ENCODE measurements at regions not wholly inside any gene's neighbourhood (a gene's known extent, or its start where the extent isn't known, plus 50 kb on each side); places are given as distances from the start of the nearest gene placed in this dataset.

DNA sequence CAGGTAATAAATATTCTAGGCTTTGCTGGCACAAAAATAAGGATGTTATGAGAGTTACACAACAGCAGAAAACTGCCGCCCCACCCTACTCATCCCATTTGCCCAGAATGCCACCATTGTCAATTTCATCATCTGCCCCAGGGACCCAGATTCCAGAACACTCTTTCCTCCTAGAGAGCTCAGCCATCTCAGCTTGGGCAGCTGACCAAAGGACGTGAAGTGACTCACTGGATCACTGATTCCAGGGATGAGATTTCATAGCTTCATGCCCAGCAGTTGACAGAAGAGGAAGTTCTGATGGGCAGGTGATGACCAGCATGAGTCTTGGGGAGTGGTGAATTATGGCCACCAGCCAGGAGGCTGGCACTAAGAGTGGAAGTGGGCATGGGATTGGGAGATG is 450.3 kb downstream of the RMST start:
- H3K36me3 ChIP-seq (ENCODE audit: insufficient read depth, low read length), result no peaks in the 10 kb centered on the region
- no peak overlapping the region for H3K27ac ChIP-seq (ENCODE audit: low read length)
- no peaks in the 10 kb centered on the region for H4K20me1 ChIP-seq (ENCODE audit: insufficient read depth)
- no peak overlapping the region for H3K4me2 ChIP-seq (ENCODE audit: low read length)
- H3K9me3 ChIP-seq (ENCODE audit: low read length), result no peaks in the 10 kb centered on the region
- no peak overlapping the region for H2AFZ ChIP-seq (ENCODE audit: low read depth, low read length)
- H3F3A ChIP-seq (ENCODE audit: insufficient read depth, low read length, poor library complexity, severe bottlenecking), result no peaks in the 10 kb centered on the region
- no peaks in the 10 kb centered on the region for H3K27me3 ChIP-seq (ENCODE audit: insufficient read depth, low read depth, low read length)
- H3K79me2 ChIP-seq (replicated peaks; ENCODE audit: insufficient read depth, low read length), result no peaks in the 10 kb centered on the region
- TF ChIP-seq, protein P1, sequence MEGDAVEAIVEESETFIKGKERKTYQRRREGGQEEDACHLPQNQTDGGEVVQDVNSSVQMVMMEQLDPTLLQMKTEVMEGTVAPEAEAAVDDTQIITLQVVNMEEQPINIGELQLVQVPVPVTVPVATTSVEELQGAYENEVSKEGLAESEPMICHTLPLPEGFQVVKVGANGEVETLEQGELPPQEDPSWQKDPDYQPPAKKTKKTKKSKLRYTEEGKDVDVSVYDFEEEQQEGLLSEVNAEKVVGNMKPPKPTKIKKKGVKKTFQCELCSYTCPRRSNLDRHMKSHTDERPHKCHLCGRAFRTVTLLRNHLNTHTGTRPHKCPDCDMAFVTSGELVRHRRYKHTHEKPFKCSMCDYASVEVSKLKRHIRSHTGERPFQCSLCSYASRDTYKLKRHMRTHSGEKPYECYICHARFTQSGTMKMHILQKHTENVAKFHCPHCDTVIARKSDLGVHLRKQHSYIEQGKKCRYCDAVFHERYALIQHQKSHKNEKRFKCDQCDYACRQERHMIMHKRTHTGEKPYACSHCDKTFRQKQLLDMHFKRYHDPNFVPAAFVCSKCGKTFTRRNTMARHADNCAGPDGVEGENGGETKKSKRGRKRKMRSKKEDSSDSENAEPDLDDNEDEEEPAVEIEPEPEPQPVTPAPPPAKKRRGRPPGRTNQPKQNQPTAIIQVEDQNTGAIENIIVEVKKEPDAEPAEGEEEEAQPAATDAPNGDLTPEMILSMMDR (IDR thresholded peaks at IDR 0.05; ENCODE audit: poor library complexity, severe bottlenecking), result no peak
- no peak for TF ChIP-seq POLR2AphosphoS5 (IDR thresholded peaks at IDR 0.05)
- TF ChIP-seq TAF1 (IDR thresholded peaks at IDR 0.05; ENCODE audit: low read depth), result no peak
- TF ChIP-seq MXI1 (conservative IDR thresholded peaks at IDR 0.05; ENCODE audit: poor library complexity, severe bottlenecking), result no peak
- TF ChIP-seq EP300 (conservative IDR thresholded peaks at IDR 0.05; ENCODE audit: poor library complexity, severe bottlenecking), result no peak
- TF ChIP-seq RAD21 (conservative IDR thresholded peaks at IDR 0.05), result no peak
- no peak for TF ChIP-seq EZH2 (IDR thresholded peaks at IDR 0.05; ENCODE audit: borderline replicate concordance, insufficient read depth, low read length, poor library complexity, severe bottlenecking)
- TF ChIP-seq SMC3 (conservative IDR thresholded peaks at IDR 0.05; ENCODE audit: poor library complexity), result no peak
- TF ChIP-seq, protein P2, sequence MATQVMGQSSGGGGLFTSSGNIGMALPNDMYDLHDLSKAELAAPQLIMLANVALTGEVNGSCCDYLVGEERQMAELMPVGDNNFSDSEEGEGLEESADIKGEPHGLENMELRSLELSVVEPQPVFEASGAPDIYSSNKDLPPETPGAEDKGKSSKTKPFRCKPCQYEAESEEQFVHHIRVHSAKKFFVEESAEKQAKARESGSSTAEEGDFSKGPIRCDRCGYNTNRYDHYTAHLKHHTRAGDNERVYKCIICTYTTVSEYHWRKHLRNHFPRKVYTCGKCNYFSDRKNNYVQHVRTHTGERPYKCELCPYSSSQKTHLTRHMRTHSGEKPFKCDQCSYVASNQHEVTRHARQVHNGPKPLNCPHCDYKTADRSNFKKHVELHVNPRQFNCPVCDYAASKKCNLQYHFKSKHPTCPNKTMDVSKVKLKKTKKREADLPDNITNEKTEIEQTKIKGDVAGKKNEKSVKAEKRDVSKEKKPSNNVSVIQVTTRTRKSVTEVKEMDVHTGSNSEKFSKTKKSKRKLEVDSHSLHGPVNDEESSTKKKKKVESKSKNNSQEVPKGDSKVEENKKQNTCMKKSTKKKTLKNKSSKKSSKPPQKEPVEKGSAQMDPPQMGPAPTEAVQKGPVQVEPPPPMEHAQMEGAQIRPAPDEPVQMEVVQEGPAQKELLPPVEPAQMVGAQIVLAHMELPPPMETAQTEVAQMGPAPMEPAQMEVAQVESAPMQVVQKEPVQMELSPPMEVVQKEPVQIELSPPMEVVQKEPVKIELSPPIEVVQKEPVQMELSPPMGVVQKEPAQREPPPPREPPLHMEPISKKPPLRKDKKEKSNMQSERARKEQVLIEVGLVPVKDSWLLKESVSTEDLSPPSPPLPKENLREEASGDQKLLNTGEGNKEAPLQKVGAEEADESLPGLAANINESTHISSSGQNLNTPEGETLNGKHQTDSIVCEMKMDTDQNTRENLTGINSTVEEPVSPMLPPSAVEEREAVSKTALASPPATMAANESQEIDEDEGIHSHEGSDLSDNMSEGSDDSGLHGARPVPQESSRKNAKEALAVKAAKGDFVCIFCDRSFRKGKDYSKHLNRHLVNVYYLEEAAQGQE (IDR thresholded peaks at IDR 0.05; ENCODE audit: borderline replicate concordance), result no peak
- no peak overlapping the region for H3K4me3 ChIP-seq (ENCODE audit: low read length)
- H3K9me2 ChIP-seq (ENCODE audit: insufficient read depth, low read length), result no peaks in the 10 kb centered on the region
- no peak overlapping the region for H3K9ac ChIP-seq (ENCODE audit: low read length)

DNA sequence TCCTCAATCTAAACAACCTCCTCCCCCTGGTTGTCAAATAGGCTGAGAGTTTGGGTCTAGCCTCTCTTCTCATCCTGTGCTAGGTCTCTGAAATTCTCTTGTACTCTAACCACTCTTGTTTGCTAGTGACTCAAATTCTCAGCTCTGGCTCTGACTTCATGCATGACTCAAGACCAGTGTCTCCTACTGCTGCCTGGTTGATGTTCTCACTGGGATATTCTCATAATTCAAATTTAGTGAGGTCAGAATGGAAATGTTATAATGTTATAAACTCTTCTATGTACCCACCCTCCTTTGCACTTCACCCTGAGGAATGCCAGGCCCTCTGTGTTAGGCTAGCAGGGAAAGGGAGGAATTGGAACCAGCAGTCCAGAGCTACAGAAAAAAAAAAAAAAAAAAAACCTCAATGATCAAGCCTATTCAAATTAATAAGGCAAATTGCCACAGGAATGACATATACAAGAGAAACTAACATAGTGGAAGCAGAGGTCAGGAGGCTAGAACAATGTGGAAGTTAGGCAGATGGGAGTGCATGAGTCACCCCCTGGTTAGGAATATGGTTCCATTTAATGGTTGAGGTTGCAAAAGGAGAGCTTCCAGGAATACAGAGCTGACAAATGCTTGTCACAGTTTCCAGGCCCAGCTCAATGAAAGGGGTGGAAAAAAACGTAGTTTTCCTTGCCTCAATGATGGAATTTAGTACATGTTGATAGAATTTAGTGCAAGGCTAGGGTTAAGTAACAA is 459.5 kb downstream of the RMST start:
- H3K79me2 ChIP-seq (replicated peaks; ENCODE audit: insufficient read depth, low read length), result no peaks in the 10 kb centered on the region
- no peak overlapping the region for H3K9ac ChIP-seq (ENCODE audit: low read length)
- TF ChIP-seq, protein P1 (IDR thresholded peaks at IDR 0.05; ENCODE audit: poor library complexity, severe bottlenecking), result no peak
- TF ChIP-seq POLR2AphosphoS5 (IDR thresholded peaks at IDR 0.05) (no peak), RAD21 (conservative IDR thresholded peaks at IDR 0.05) (no peak), MXI1 (conservative IDR thresholded peaks at IDR 0.05; ENCODE audit: poor library complexity, severe bottlenecking) (no peak), TAF1 (IDR thresholded peaks at IDR 0.05; ENCODE audit: low read depth) (no peak), EP300 (conservative IDR thresholded peaks at IDR 0.05; ENCODE audit: poor library complexity, severe bottlenecking) (no peak), SMC3 (conservative IDR thresholded peaks at IDR 0.05; ENCODE audit: poor library complexity) (no peak), EZH2 (IDR thresholded peaks at IDR 0.05; ENCODE audit: borderline replicate concordance, insufficient read depth, low read length, poor library complexity, severe bottlenecking) (no peak)
- TF ChIP-seq, protein P2 (IDR thresholded peaks at IDR 0.05; ENCODE audit: borderline replicate concordance), result no peak
- no peak overlapping the region for H3K4me2 ChIP-seq (ENCODE audit: low read length)
- no peaks in the 10 kb centered on the region for H3K36me3 ChIP-seq (ENCODE audit: insufficient read depth, low read length)
- H3K27me3 ChIP-seq (ENCODE audit: insufficient read depth, low read depth, low read length), result no peaks in the 10 kb centered on the region
- no peaks in the 10 kb centered on the region for H3K9me3 ChIP-seq (ENCODE audit: low read length)
- no peak overlapping the region for H2AFZ ChIP-seq (ENCODE audit: low read depth, low read length)
- no peaks in the 10 kb centered on the region for H4K20me1 ChIP-seq (ENCODE audit: insufficient read depth)
- no peak overlapping the region for H3K27ac ChIP-seq (ENCODE audit: low read length)
- H3F3A ChIP-seq (ENCODE audit: insufficient read depth, low read length, poor library complexity, severe bottlenecking), result no peaks in the 10 kb centered on the region
- no peak overlapping the region for H3K4me3 ChIP-seq (ENCODE audit: low read length)
- H3K9me2 ChIP-seq (ENCODE audit: insufficient read depth, low read length), result no peaks in the 10 kb centered on the region

Measured in neural cell (in vitro differentiated cells).